ENCODE measurements at regions not wholly inside any gene's neighbourhood (a gene's known extent, or its start where the extent isn't known, plus 50 kb on each side); places are given as distances from the start of the nearest gene placed in this dataset.

DNA sequence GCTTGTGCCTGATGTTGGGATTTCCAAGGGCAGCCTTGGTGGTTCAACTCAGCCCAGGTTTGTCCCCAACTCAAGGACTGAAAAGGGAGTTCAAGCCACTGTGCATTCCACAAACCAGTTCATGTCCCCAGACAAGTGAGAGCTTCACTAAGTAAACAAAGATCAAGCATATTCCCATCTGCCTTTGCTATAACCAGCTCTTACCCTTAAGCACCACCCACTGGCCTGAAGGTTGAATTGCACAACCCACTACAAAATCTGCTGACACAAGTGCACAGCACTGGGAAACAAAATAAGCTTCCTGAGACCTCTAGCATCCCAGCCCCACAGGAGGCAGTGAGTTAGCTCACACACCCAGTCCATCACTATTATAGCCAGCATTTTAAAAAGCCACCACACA is 516.7 kb downstream of the NR4A2 start:
- TF ChIP-seq, protein P1, sequence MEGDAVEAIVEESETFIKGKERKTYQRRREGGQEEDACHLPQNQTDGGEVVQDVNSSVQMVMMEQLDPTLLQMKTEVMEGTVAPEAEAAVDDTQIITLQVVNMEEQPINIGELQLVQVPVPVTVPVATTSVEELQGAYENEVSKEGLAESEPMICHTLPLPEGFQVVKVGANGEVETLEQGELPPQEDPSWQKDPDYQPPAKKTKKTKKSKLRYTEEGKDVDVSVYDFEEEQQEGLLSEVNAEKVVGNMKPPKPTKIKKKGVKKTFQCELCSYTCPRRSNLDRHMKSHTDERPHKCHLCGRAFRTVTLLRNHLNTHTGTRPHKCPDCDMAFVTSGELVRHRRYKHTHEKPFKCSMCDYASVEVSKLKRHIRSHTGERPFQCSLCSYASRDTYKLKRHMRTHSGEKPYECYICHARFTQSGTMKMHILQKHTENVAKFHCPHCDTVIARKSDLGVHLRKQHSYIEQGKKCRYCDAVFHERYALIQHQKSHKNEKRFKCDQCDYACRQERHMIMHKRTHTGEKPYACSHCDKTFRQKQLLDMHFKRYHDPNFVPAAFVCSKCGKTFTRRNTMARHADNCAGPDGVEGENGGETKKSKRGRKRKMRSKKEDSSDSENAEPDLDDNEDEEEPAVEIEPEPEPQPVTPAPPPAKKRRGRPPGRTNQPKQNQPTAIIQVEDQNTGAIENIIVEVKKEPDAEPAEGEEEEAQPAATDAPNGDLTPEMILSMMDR (IDR thresholded peaks at IDR 0.05): peak in 2 of 5 experiments; percentile 10 to 17
- no peak for TF ChIP-seq POLR2A (IDR thresholded peaks at IDR 0.05)
- no peak for TF ChIP-seq EP300 (IDR thresholded peaks at IDR 0.05; ENCODE audit: low read depth)
